Activated CD8-positive, alpha-beta T cell treated with anti-CD3 and anti-CD28 coated beads for 36 hours (primary cell): ENCODE measurements at regions not wholly inside any gene's neighbourhood (a gene's known extent, or its start where the extent isn't known, plus 50 kb on each side); places are given as distances from the start of the nearest gene placed in this dataset.
"Not testable (repeated sequence)": the region's sequence is repeated elsewhere in the genome, so short reads cannot be mapped to it uniquely, and the experiment has no call there.

Source experiments
- ATAC-seq: fragments of 200-7000 bp; cut with Tn5 transposase; one replicate; pipeline ENCODE4 v1.10.0; 2021; ENCODE audit warnings: mild to moderate bottlenecking, moderate library complexity
- CTCF ChIA-PET: fragments of 350-600 bp; sonication (Branson Sonifier 250); formaldehyde crosslinking; loops from one replicate; lab custom pipeline; 2021; ENCODE audit warnings: antibody characterized with exemption; lab: Charles Lee
- POLR2A ChIA-PET: fragments of 350-600 bp; sonication (Branson Sonifier 250); formaldehyde crosslinking; loops from one replicate; lab custom pipeline; 2021; ENCODE audit warnings: antibody characterized with exemption; lab: Charles Lee
- DNase-seq: peaks from one replicate; pipeline ENCODE4 v3.0.0-alpha.2; 2020
- H3K27ac Mint-ChIP-seq: one replicate; pipeline ENCODE4 v1.8.0; 2021; ENCODE audit warnings: mild to moderate bottlenecking, mixed read lengths
- H3K27me3 Mint-ChIP-seq: one replicate; pipeline ENCODE4 v1.8.0; 2021; ENCODE audit warnings: mixed read lengths
- H3K36me3 Mint-ChIP-seq: one replicate; pipeline ENCODE4 v1.8.0; 2021; ENCODE audit warnings: low read depth, mixed read lengths
- H3K4me1 Mint-ChIP-seq: one replicate; pipeline ENCODE4 v1.8.0; 2021; ENCODE audit warnings: low read depth, mixed read lengths
- H3K4me3 Mint-ChIP-seq: one replicate; pipeline ENCODE4 v1.8.0; 2021; ENCODE audit warnings: mild to moderate bottlenecking, moderate library complexity, mixed read lengths
- H3K9me3 Mint-ChIP-seq: one replicate; pipeline ENCODE4 v1.8.0; 2021; ENCODE audit warnings: mixed read lengths
- intact Hi-C: fragments of 100-400 bp; cut with micrococcal nuclease; formaldehyde crosslinking; loops from one replicate; pipeline ENCODE4 v1.10.0; 2022
- TF ChIP-seq, protein P1 (sequence below): fragments of 200-600 bp; IDR thresholded peaks from one replicate; pipeline ENCODE4 v1.8.0; 2022; ENCODE audit warnings: antibody characterized with exemption, mild to moderate bottlenecking

DNA sequence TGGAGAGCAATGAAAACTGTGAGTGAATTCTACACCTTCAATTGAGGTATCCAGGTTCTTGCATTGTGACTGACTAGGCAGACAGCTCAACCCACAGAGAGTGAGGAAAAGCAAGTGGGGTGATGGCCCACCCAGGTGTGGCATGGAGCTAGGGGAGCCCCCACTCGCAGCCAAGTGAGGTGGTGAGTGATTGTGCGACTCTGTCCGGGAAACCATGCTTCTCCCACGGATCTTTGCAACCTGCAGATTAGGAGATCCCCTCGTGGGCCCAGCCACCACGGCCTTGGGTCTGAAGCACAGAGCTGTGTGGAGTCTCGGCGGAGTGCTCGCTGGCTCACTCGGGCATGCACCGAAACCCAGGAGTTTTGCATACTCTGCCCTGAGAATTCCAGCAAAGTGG lies 120.1 kb downstream of the ALG10 start:
- Mint-ChIP-seq H3K9me3 (no peaks in the 10 kb centered on the region), H3K36me3 (no peaks in the 10 kb centered on the region), H3K4me3 (no peak overlapping the region), H3K27ac (no peak overlapping the region), H3K4me1 (no peaks in the 10 kb centered on the region), H3K27me3 (peaks cover 3% of the 10 kb centered on the region)
- CTCF ChIA-PET, result no interaction called here
- intact Hi-C loops, result no loop called here
- ATAC-seq, result no peak
- TF ChIP-seq, protein P1, sequence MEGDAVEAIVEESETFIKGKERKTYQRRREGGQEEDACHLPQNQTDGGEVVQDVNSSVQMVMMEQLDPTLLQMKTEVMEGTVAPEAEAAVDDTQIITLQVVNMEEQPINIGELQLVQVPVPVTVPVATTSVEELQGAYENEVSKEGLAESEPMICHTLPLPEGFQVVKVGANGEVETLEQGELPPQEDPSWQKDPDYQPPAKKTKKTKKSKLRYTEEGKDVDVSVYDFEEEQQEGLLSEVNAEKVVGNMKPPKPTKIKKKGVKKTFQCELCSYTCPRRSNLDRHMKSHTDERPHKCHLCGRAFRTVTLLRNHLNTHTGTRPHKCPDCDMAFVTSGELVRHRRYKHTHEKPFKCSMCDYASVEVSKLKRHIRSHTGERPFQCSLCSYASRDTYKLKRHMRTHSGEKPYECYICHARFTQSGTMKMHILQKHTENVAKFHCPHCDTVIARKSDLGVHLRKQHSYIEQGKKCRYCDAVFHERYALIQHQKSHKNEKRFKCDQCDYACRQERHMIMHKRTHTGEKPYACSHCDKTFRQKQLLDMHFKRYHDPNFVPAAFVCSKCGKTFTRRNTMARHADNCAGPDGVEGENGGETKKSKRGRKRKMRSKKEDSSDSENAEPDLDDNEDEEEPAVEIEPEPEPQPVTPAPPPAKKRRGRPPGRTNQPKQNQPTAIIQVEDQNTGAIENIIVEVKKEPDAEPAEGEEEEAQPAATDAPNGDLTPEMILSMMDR, result no peak
- DNase-seq, result no peak
- POLR2A ChIA-PET, result no interaction called here

DNA sequence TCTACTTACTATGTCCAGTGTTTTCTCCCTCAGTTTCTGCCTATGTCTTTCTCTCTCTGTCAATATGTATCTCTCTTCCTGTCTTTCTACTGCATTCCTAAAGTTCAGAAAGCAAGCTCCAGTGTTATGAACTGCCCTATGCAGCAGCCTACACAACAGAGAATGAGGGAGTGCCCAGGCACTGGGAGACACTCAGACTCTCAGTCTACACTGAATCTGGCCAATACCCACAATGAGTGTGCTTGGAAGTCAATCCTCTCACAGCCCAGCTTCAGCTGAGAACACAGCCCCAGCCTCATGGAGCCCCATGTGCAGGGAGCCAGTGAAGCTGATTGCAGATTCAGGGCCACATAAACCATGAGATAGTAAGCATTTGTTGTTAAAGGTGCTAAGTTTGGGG lies 128.7 kb downstream of the ALG10 start:
- Mint-ChIP-seq H3K4me3 (no peak overlapping the region), H3K27me3 (no peaks in the 10 kb centered on the region), H3K9me3 (no peaks in the 10 kb centered on the region), H3K36me3 (no peaks in the 10 kb centered on the region), H3K4me1 (no peaks in the 10 kb centered on the region), H3K27ac (no peak overlapping the region)
- intact Hi-C loops, result no loop called here
- CTCF ChIA-PET, result interaction anchor here (0.7 kb wide), 1 partner anchor 476 kb away, joined by 3 read pairs; no protein-coding TSS in a partner anchor
- TF ChIP-seq, protein P1, result no peak
- no peak for DNase-seq
- POLR2A ChIA-PET, result no interaction called here
- ATAC-seq, result no peak

- ChIA-PET CTCF (no interaction called here), POLR2A (no interaction called here)
- intact Hi-C loops, result no loop called here
- Mint-ChIP-seq H3K9me3 (no peaks in the 10 kb centered on the region), H3K4me1 (no peaks in the 10 kb centered on the region), H3K27ac (no peak overlapping the region), H3K27me3 (peaks cover 4% of the 10 kb centered on the region), H3K36me3 (no peaks in the 10 kb centered on the region), H3K4me3 (no peak overlapping the region)
- DNase-seq (no peak), ATAC-seq (no peak)
- TF ChIP-seq, protein P1, result no peak
These were observed 141.1 kb downstream of the ALG10 start for GRCh38 chr12:34163443-34163842.

GRCh38 chr12:34166427-34167060 lies 144.2 kb downstream of the ALG10 start:
- Mint-ChIP-seq H3K4me1 (no peaks in the 10 kb centered on the region), H3K36me3 (no peaks in the 10 kb centered on the region), H3K27ac (no peak overlapping the region), H3K27me3 (peaks cover 1% of the 10 kb centered on the region), H3K4me3 (no peak overlapping the region), H3K9me3 (no peaks in the 10 kb centered on the region)
- POLR2A ChIA-PET, result no interaction called here
- ATAC-seq (no peak), DNase-seq (no peak)
- CTCF ChIA-PET, result no interaction called here
- TF ChIP-seq, protein P1, result no peak
- intact Hi-C loops, result no loop called here

DNA sequence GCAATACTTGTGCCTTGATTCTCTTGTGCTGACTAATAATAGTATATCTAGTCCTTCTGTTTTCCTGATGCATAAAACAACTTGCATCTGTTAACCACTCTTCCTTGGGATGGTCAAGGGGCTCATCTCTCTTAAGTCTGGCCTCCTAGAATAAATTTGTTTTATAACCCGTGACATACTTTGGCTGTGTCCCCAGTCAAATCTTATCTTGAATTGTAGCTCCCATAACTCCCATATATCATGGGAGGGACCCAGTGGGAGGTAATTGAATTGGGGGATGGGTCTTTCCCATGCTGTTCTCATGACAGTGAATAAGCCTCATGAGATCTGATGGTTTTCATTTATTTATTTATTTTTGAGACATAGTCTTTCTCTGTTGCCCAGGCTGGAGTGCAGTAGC lies 146.2 kb downstream of the ALG10 start:
- POLR2A ChIA-PET, intact Hi-C loops, CTCF ChIA-PET, H3K4me3 Mint-ChIP-seq, ATAC-seq, H3K27me3 Mint-ChIP-seq, H3K27ac Mint-ChIP-seq, H3K4me1 Mint-ChIP-seq, H3K9me3 Mint-ChIP-seq, DNase-seq, H3K36me3 Mint-ChIP-seq: not testable (repeated sequence)
